Ovary (tissue), 3 donors: ENCODE measurements at regions not wholly inside any gene's neighbourhood (a gene's known extent, or its start where the extent isn't known, plus 50 kb on each side); places are given as distances from the start of the nearest gene placed in this dataset.

ENCODE experiments used
- CTCF ChIP-seq, 3 donors: fragments of 450-650 bp in 2 of 3; fragments of 200-600 bp in 1 of 3; IDR thresholded peaks; one replicate each; pipeline versions ENCODE4 v1.5.1 to v1.8.0; 2016 to 2022; ENCODE audit warnings: antibody characterized with exemption in 3 of 3, mild to moderate bottlenecking in 1 of 3
- POLR2A ChIP-seq: fragments of 450-650 bp; IDR thresholded peaks from one replicate; pipeline ENCODE4 v1.6.1; 2017; ENCODE audit warnings: antibody characterized with exemption, mild to moderate bottlenecking, moderate library complexity
- donor health status: DM: no; HTN: no; CAD: no.

- no peak for TF ChIP-seq CTCF (IDR thresholded peaks at IDR 0.05)
- no peak for TF ChIP-seq POLR2A
Measured at GRCh38 chr4:32855622-32856021, 2135.5 kb downstream of the PCDH7 start.
